ENCODE measurements at regions not wholly inside any gene's neighbourhood (a gene's known extent, or its start where the extent isn't known, plus 50 kb on each side); places are given as distances from the start of the nearest gene placed in this dataset.

GRCh38 chr2:190746971-190747761 lies 98.3 kb downstream of the NAB1 start:
- TF ChIP-seq CTCF (conservative IDR thresholded peaks at IDR 0.05; ENCODE audit: low read depth in 2 of 2) = no peak
- TF ChIP-seq REST (IDR thresholded peaks at IDR 0.05; ENCODE audit: unreplicated experiment) = no peak
- TF ChIP-seq POLR2AphosphoS5 (IDR thresholded peaks at IDR 0.05; ENCODE audit: low read depth) = no peak
- TF ChIP-seq JUNB (IDR thresholded peaks at IDR 0.05; ENCODE audit: unreplicated experiment) = no peak
- TF ChIP-seq ETS1 (IDR thresholded peaks at IDR 0.05) = no peak
- TF ChIP-seq EZH2 (IDR thresholded peaks at IDR 0.05; ENCODE audit: low read depth, unreplicated experiment) = no peak
- no peak for TF ChIP-seq NANOG (IDR thresholded peaks at IDR 0.05; ENCODE audit: borderline replicate concordance)
- no peak for TF ChIP-seq EZH2phosphoT487 (IDR thresholded peaks at IDR 0.05; ENCODE audit: unreplicated experiment)
- TF ChIP-seq STAT1 (IDR thresholded peaks at IDR 0.05; ENCODE audit: unreplicated experiment) = no peak
- no peak for TF ChIP-seq CREB1 (CRISPR knock-in tag; IDR thresholded peaks at IDR 0.05; ENCODE audit: low read depth)
- no peak for TF ChIP-seq ZNF114 (CRISPR knock-in tag; IDR thresholded peaks at IDR 0.05)

Measured in GM23338 (cell line).